ENCODE measurements at regions not wholly inside any gene's neighbourhood (a gene's known extent, or its start where the extent isn't known, plus 50 kb on each side); places are given as distances from the start of the nearest gene placed in this dataset.

- H3K9me3 Mint-ChIP-seq: peaks cover 2% of the 10 kb centered on the region
- H3K36me3 Mint-ChIP-seq: no peaks in the 10 kb centered on the region
- H3K27me3 Mint-ChIP-seq: peaks cover 5% of the 10 kb centered on the region
- ATAC-seq (ENCODE audit: low read depth): no peak
- H3K4me3 Mint-ChIP-seq: no peak overlapping the region
- POLR2A ChIA-PET: no interaction called here
- H3K27ac Mint-ChIP-seq: no peak overlapping the region
- no peak for DNase-seq
- H3K4me1 Mint-ChIP-seq: peaks cover 2% of the 10 kb centered on the region
Observed at GRCh38 chr14:51538973-51539372, 112.7 kb upstream of the FRMD6 start.

- Mint-ChIP-seq H3K27me3 (peaks cover 5% of the 10 kb centered on the region), H3K9me3 (peaks cover 2% of the 10 kb centered on the region), H3K4me3 (no peak overlapping the region), H3K4me1 (peaks cover 2% of the 10 kb centered on the region), H3K27ac (no peak overlapping the region), H3K36me3 (no peaks in the 10 kb centered on the region)
- ATAC-seq (ENCODE audit: low read depth) (no peak), DNase-seq (no peak)
- POLR2A ChIA-PET: no interaction called here
Observed at GRCh38 chr14:51539571-51540037, 112.1 kb upstream of the FRMD6 start.

GRCh38 chr14:51540364-51540763, 111.3 kb upstream of the FRMD6 start:
- ATAC-seq (ENCODE audit: low read depth) (no peak), DNase-seq (no peak)
- Mint-ChIP-seq H3K27ac (no peak overlapping the region), H3K4me3 (no peak overlapping the region), H3K4me1 (no peaks in the 10 kb centered on the region), H3K27me3 (peaks cover 6% of the 10 kb centered on the region), H3K9me3 (peaks cover 2% of the 10 kb centered on the region), H3K36me3 (no peaks in the 10 kb centered on the region)
- POLR2A ChIA-PET: no interaction called here

- Mint-ChIP-seq H3K4me1 (no peaks in the 10 kb centered on the region), H3K36me3 (no peaks in the 10 kb centered on the region)
- POLR2A ChIA-PET: no interaction called here
Observed at GRCh38 chr14:51544471-51544870, 107.2 kb upstream of the FRMD6 start.

GRCh38 chr14:51544901-51545300, 106.8 kb upstream of the FRMD6 start:
- Mint-ChIP-seq H3K9me3 (no peaks in the 10 kb centered on the region), H3K27me3 (peaks cover 20% of the 10 kb centered on the region), H3K4me3 (no peak overlapping the region), H3K36me3 (no peaks in the 10 kb centered on the region), H3K27ac (no peak overlapping the region), H3K4me1 (no peaks in the 10 kb centered on the region)
- ATAC-seq (ENCODE audit: low read depth): no peak
- POLR2A ChIA-PET: no interaction called here
- no peak for DNase-seq

More at GRCh38 chr14:51544471-51544870, 107.2 kb upstream of the FRMD6 start:
- H3K4me3 Mint-ChIP-seq: no peak overlapping the region
- H3K27ac Mint-ChIP-seq: no peak overlapping the region
- peaks cover 20% of the 10 kb centered on the region for H3K27me3 Mint-ChIP-seq
- no peaks in the 10 kb centered on the region for H3K9me3 Mint-ChIP-seq
- ATAC-seq (ENCODE audit: low read depth): no peak
- DNase-seq: no peak

GRCh38 chr14:51545396-51545795, 106.3 kb upstream of the FRMD6 start:
- POLR2A ChIA-PET: no interaction called here
- Mint-ChIP-seq H3K4me3 (no peak overlapping the region), H3K27me3 (peaks cover 20% of the 10 kb centered on the region), H3K36me3 (no peaks in the 10 kb centered on the region), H3K9me3 (no peaks in the 10 kb centered on the region), H3K27ac (no peak overlapping the region), H3K4me1 (no peaks in the 10 kb centered on the region)
- no peak for ATAC-seq (ENCODE audit: low read depth)
- DNase-seq: no peak

- no peak overlapping the region for H3K27ac Mint-ChIP-seq
- peaks cover 20% of the 10 kb centered on the region for H3K27me3 Mint-ChIP-seq
- H3K4me1 Mint-ChIP-seq: no peaks in the 10 kb centered on the region
- H3K4me3 Mint-ChIP-seq: no peak overlapping the region
- no peaks in the 10 kb centered on the region for H3K9me3 Mint-ChIP-seq
- DNase-seq (no peak), ATAC-seq (ENCODE audit: low read depth) (no peak)
- POLR2A ChIA-PET: no interaction called here
- H3K36me3 Mint-ChIP-seq: no peaks in the 10 kb centered on the region
Observed at GRCh38 chr14:51546099-51546498, 105.6 kb upstream of the FRMD6 start.

GRCh38 chr14:51546603-51547258, 105.0 kb upstream of the FRMD6 start:
- DNase-seq: no peak
- POLR2A ChIA-PET: no interaction called here
- no peaks in the 10 kb centered on the region for H3K9me3 Mint-ChIP-seq
- H3K27me3 Mint-ChIP-seq: peaks cover 20% of the 10 kb centered on the region
- H3K27ac Mint-ChIP-seq: no peak overlapping the region
- H3K4me1 Mint-ChIP-seq: no peaks in the 10 kb centered on the region
- H3K4me3 Mint-ChIP-seq: no peak overlapping the region
- no peak for ATAC-seq (ENCODE audit: low read depth)
- H3K36me3 Mint-ChIP-seq: no peaks in the 10 kb centered on the region

GRCh38 chr14:51547260-51547659, 104.5 kb upstream of the FRMD6 start:
- no peaks in the 10 kb centered on the region for H3K36me3 Mint-ChIP-seq

GRCh38 chr14:51547701-51548100, 104.0 kb upstream of the FRMD6 start:
- DNase-seq: no peak
- Mint-ChIP-seq H3K27ac (no peak overlapping the region), H3K9me3 (no peaks in the 10 kb centered on the region), H3K4me3 (no peak overlapping the region), H3K27me3 (peaks cover 20% of the 10 kb centered on the region), H3K36me3 (no peaks in the 10 kb centered on the region), H3K4me1 (peaks cover under 1% of the 10 kb centered on the region)
- POLR2A ChIA-PET: no interaction called here
- no peak for ATAC-seq (ENCODE audit: low read depth)

More at GRCh38 chr14:51547260-51547659, 104.5 kb upstream of the FRMD6 start:
- ATAC-seq (ENCODE audit: low read depth) (no peak), DNase-seq (no peak)
- H3K4me1 Mint-ChIP-seq: no peaks in the 10 kb centered on the region
- no peak overlapping the region for H3K27ac Mint-ChIP-seq
- H3K9me3 Mint-ChIP-seq: no peaks in the 10 kb centered on the region
- H3K4me3 Mint-ChIP-seq: no peak overlapping the region
- POLR2A ChIA-PET: no interaction called here
- H3K27me3 Mint-ChIP-seq: peaks cover 20% of the 10 kb centered on the region

- ATAC-seq (ENCODE audit: low read depth) (no peak), DNase-seq (no peak)
- H3K4me1 Mint-ChIP-seq: peaks cover 1% of the 10 kb centered on the region
- no peak overlapping the region for H3K27ac Mint-ChIP-seq
- no peaks in the 10 kb centered on the region for H3K9me3 Mint-ChIP-seq
- POLR2A ChIA-PET: no interaction called here
- H3K4me3 Mint-ChIP-seq: no peak overlapping the region
- H3K36me3 Mint-ChIP-seq: no peaks in the 10 kb centered on the region
- H3K27me3 Mint-ChIP-seq: peaks cover 20% of the 10 kb centered on the region
Observed at GRCh38 chr14:51548187-51548586, 103.5 kb upstream of the FRMD6 start.

- POLR2A ChIA-PET: no interaction called here
- H3K27ac Mint-ChIP-seq: no peak overlapping the region
Observed at GRCh38 chr14:51550636-51551035, 101.1 kb upstream of the FRMD6 start.

GRCh38 chr14:51552275-51552674, 99.4 kb upstream of the FRMD6 start:
- peaks cover 7% of the 10 kb centered on the region for H3K27me3 Mint-ChIP-seq
- POLR2A ChIA-PET: no interaction called here
- H3K4me3 Mint-ChIP-seq: no peak overlapping the region
- no peaks in the 10 kb centered on the region for H3K36me3 Mint-ChIP-seq
- no peaks in the 10 kb centered on the region for H3K9me3 Mint-ChIP-seq
- ATAC-seq (ENCODE audit: low read depth): no peak
- peaks cover 2% of the 10 kb centered on the region for H3K4me1 Mint-ChIP-seq
- no peak for DNase-seq
- H3K27ac Mint-ChIP-seq: no peak overlapping the region

More at GRCh38 chr14:51550636-51551035, 101.1 kb upstream of the FRMD6 start:
- Mint-ChIP-seq H3K36me3 (no peaks in the 10 kb centered on the region), H3K27me3 (peaks cover 11% of the 10 kb centered on the region), H3K4me3 (no peak overlapping the region), H3K4me1 (peaks cover 1% of the 10 kb centered on the region), H3K9me3 (no peaks in the 10 kb centered on the region)
- DNase-seq: no peak
- no peak for ATAC-seq (ENCODE audit: low read depth)

GRCh38 chr14:51552768-51553404, 98.8 kb upstream of the FRMD6 start:
- Mint-ChIP-seq H3K9me3 (no peaks in the 10 kb centered on the region), H3K27ac (no peak overlapping the region), H3K4me1 (peaks cover 3% of the 10 kb centered on the region), H3K27me3 (peaks cover 5% of the 10 kb centered on the region), H3K4me3 (no peak overlapping the region), H3K36me3 (no peaks in the 10 kb centered on the region)
- POLR2A ChIA-PET: no interaction called here
- ATAC-seq (ENCODE audit: low read depth) (no peak), DNase-seq (no peak)

All from activated naive CD8-positive, alpha-beta T cell treated with anti-CD3 and anti-CD28 coated beads, Interleukin-2, amount 10 ng/mL, durations not matched to agents 7 days and 5 days (primary cell).